ENCODE measurements at regions not wholly inside any gene's neighbourhood (a gene's known extent, or its start where the extent isn't known, plus 50 kb on each side); places are given as distances from the start of the nearest gene placed in this dataset.

- no peak for TF ChIP-seq CTCF (IDR thresholded peaks at IDR 0.05; ENCODE audit: low read depth, low read length, missing control alignments)
- no peak for DNase-seq (ENCODE audit: low read depth)
- H3K4me3 ChIP-seq (ENCODE audit: low read depth, low read length), result no peak overlapping the region
Measured at GRCh38 chr1:208540724-208541123, 296.5 kb upstream of the PLXNA2 start.

GRCh38 chr1:208541225-208541855 lies 297.2 kb upstream of the PLXNA2 start:
- TF ChIP-seq CTCF (IDR thresholded peaks at IDR 0.05; ENCODE audit: low read depth, low read length, missing control alignments), result no peak
- DNase-seq (ENCODE audit: low read depth), result no peak

GRCh38 chr1:208542309-208542708 lies 298.1 kb upstream of the PLXNA2 start:
- TF ChIP-seq CTCF (IDR thresholded peaks at IDR 0.05; ENCODE audit: low read depth, low read length, missing control alignments), result no peak
- H3K4me3 ChIP-seq (ENCODE audit: low read depth, low read length), result no peak overlapping the region
- DNase-seq (ENCODE audit: low read depth), result no peak

More at GRCh38 chr1:208541225-208541855, 297.2 kb upstream of the PLXNA2 start:
- H3K4me3 ChIP-seq (ENCODE audit: low read depth, low read length), result no peak overlapping the region

GRCh38 chr1:208544053-208544452 lies 299.9 kb upstream of the PLXNA2 start:
- H3K4me3 ChIP-seq (ENCODE audit: low read depth, low read length), result no peak overlapping the region
- no peak for DNase-seq (ENCODE audit: low read depth)
- no peak for TF ChIP-seq CTCF (IDR thresholded peaks at IDR 0.05; ENCODE audit: low read depth, low read length, missing control alignments)

GRCh38 chr1:208544794-208545193 lies 300.6 kb upstream of the PLXNA2 start:
- TF ChIP-seq CTCF (IDR thresholded peaks at IDR 0.05; ENCODE audit: low read depth, low read length, missing control alignments), result no peak
- no peak for DNase-seq (ENCODE audit: low read depth)
- no peak overlapping the region for H3K4me3 ChIP-seq (ENCODE audit: low read depth, low read length)

- no peak for DNase-seq (ENCODE audit: low read depth)
- TF ChIP-seq CTCF (IDR thresholded peaks at IDR 0.05; ENCODE audit: low read depth, low read length, missing control alignments), result no peak
- no peak overlapping the region for H3K4me3 ChIP-seq (ENCODE audit: low read depth, low read length)
Measured at GRCh38 chr1:208551024-208551423, 306.8 kb upstream of the PLXNA2 start.

- no peak for DNase-seq (ENCODE audit: low read depth)
- TF ChIP-seq CTCF (IDR thresholded peaks at IDR 0.05; ENCODE audit: low read depth, low read length, missing control alignments), result no peak
- no peak overlapping the region for H3K4me3 ChIP-seq (ENCODE audit: low read depth, low read length)
Measured at GRCh38 chr1:208551633-208552320, 307.6 kb upstream of the PLXNA2 start.
